Activated CD8-positive, alpha-beta memory T cell treated with anti-CD3 and anti-CD28 coated beads for 48 hours (primary cell): ENCODE measurements at regions not wholly inside any gene's neighbourhood (a gene's known extent, or its start where the extent isn't known, plus 50 kb on each side); places are given as distances from the start of the nearest gene placed in this dataset.

Experiments used
- DNase-seq, 3 experiments: peaks; one replicate each; pipeline ENCODE4 v3.0.0-alpha.2; 2020; ENCODE audit warnings: low read depth in 2 of 3, low spot score in 2 of 3

- no peak for DNase-seq
These were observed 602.5 kb upstream of the SALL1 start for GRCh38 chr16:51753467-51754127.

- DNase-seq: no peak
These were observed 601.4 kb upstream of the SALL1 start for GRCh38 chr16:51752438-51752995.

- DNase-seq: no peak
These were observed 596.3 kb upstream of the SALL1 start for GRCh38 chr16:51747329-51747728.

GRCh38 chr16:51734220-51734619 lies 583.1 kb upstream of the SALL1 start:
- DNase-seq: no peak

- no peak for DNase-seq
These were observed 582.1 kb upstream of the SALL1 start for GRCh38 chr16:51733181-51733580.

- no peak for DNase-seq
These were observed 580.1 kb upstream of the SALL1 start for GRCh38 chr16:51731160-51731559.

GRCh38 chr16:51723036-51723724 lies 572.1 kb upstream of the SALL1 start:
- no peak for DNase-seq

- DNase-seq: no peak
These were observed 571.4 kb upstream of the SALL1 start for GRCh38 chr16:51722467-51722866.

- no peak for DNase-seq
These were observed 568.3 kb upstream of the SALL1 start for GRCh38 chr16:51719376-51719775.

- DNase-seq: no peak
These were observed 565.1 kb upstream of the SALL1 start for GRCh38 chr16:51716195-51716594.

GRCh38 chr16:51713502-51713901 lies 562.4 kb upstream of the SALL1 start:
- DNase-seq: no peak

GRCh38 chr16:51710905-51711563 lies 560.0 kb upstream of the SALL1 start:
- no peak for DNase-seq

- DNase-seq: no peak
These were observed 559.1 kb upstream of the SALL1 start for GRCh38 chr16:51710186-51710585.

- no peak for DNase-seq
These were observed 557.8 kb upstream of the SALL1 start for GRCh38 chr16:51708861-51709260.

- DNase-seq: no peak
These were observed 556.6 kb upstream of the SALL1 start for GRCh38 chr16:51707666-51708065.

GRCh38 chr16:51705142-51705541 lies 554.1 kb upstream of the SALL1 start:
- no peak for DNase-seq

GRCh38 chr16:51701025-51701424 lies 550.0 kb upstream of the SALL1 start:
- no peak for DNase-seq

GRCh38 chr16:51699686-51700396 lies 548.8 kb upstream of the SALL1 start:
- DNase-seq: no peak

GRCh38 chr16:51698647-51699046 lies 547.6 kb upstream of the SALL1 start:
- DNase-seq: no peak

- DNase-seq: no peak
These were observed 546.4 kb upstream of the SALL1 start for GRCh38 chr16:51697454-51697853.

- no peak for DNase-seq
These were observed 545.3 kb upstream of the SALL1 start for GRCh38 chr16:51696376-51696775.
